GM21367 (cell line): ENCODE measurements at regions not wholly inside any gene's neighbourhood (a gene's known extent, or its start where the extent isn't known, plus 50 kb on each side); places are given as distances from the start of the nearest gene placed in this dataset.

ENCODE experiments used
- ATAC-seq: cut with Tn5 transposase; IDR thresholded peaks from one replicate; pipeline ENCODE4 v1.9.1; 2021; ENCODE audit not compliant: unreplicated experiment

GRCh38 chr13:106858903-106859532 is 291.1 kb upstream of the ARGLU1 start:
- ATAC-seq: no peak

- no peak for ATAC-seq
Measured at GRCh38 chr13:106852436-106852835, 284.5 kb upstream of the ARGLU1 start.

- no peak for ATAC-seq
Measured at GRCh38 chr13:106850973-106851650, 283.2 kb upstream of the ARGLU1 start.

- no peak for ATAC-seq
Measured at GRCh38 chr13:106846571-106847448, 278.9 kb upstream of the ARGLU1 start.

- no peak for ATAC-seq
Measured at GRCh38 chr13:106836186-106836802, 268.4 kb upstream of the ARGLU1 start.

GRCh38 chr13:106835477-106835876 is 267.5 kb upstream of the ARGLU1 start:
- no peak for ATAC-seq

- ATAC-seq: no peak
Measured at GRCh38 chr13:106821979-106822378, 254.0 kb upstream of the ARGLU1 start.

- ATAC-seq: no peak
Measured at GRCh38 chr13:106819413-106820180, 251.7 kb upstream of the ARGLU1 start.

GRCh38 chr13:106818971-106819370 is 251.0 kb upstream of the ARGLU1 start:
- ATAC-seq: no peak

GRCh38 chr13:106815545-106815944 is 247.6 kb upstream of the ARGLU1 start:
- ATAC-seq: no peak

GRCh38 chr13:106814463-106814862 is 246.5 kb upstream of the ARGLU1 start:
- ATAC-seq: no peak

GRCh38 chr13:106810069-106810468 is 242.1 kb upstream of the ARGLU1 start:
- ATAC-seq: no peak

GRCh38 chr13:106804991-106805390 is 237.1 kb upstream of the ARGLU1 start:
- ATAC-seq: no peak

- no peak for ATAC-seq
Measured at GRCh38 chr13:106802917-106803316, 235.0 kb upstream of the ARGLU1 start.

- no peak for ATAC-seq
Measured at GRCh38 chr13:106799781-106800335, 231.9 kb upstream of the ARGLU1 start.

GRCh38 chr13:106797081-106797640 is 229.2 kb upstream of the ARGLU1 start:
- ATAC-seq: no peak

- ATAC-seq: no peak
Measured at GRCh38 chr13:106796280-106797047, 228.5 kb upstream of the ARGLU1 start.

- ATAC-seq: no peak
Measured at GRCh38 chr13:106795847-106796246, 227.9 kb upstream of the ARGLU1 start.

- ATAC-seq: no peak
Measured at GRCh38 chr13:106794117-106794516, 226.2 kb upstream of the ARGLU1 start.
